ENCODE measurements at regions not wholly inside any gene's neighbourhood (a gene's known extent, or its start where the extent isn't known, plus 50 kb on each side); places are given as distances from the start of the nearest gene placed in this dataset.

- TF ChIP-seq CTCF (conservative IDR thresholded peaks at IDR 0.05; ENCODE audit: low read depth, low read length) = no peak
- no peak for DNase-seq (ENCODE audit: low read depth)
- no peak overlapping the region for H3K4me3 ChIP-seq (ENCODE audit: low read depth, low read length)
These were observed 74.5 kb downstream of the DACT2 start for GRCh38 chr6:168244961-168245551.

DNA sequence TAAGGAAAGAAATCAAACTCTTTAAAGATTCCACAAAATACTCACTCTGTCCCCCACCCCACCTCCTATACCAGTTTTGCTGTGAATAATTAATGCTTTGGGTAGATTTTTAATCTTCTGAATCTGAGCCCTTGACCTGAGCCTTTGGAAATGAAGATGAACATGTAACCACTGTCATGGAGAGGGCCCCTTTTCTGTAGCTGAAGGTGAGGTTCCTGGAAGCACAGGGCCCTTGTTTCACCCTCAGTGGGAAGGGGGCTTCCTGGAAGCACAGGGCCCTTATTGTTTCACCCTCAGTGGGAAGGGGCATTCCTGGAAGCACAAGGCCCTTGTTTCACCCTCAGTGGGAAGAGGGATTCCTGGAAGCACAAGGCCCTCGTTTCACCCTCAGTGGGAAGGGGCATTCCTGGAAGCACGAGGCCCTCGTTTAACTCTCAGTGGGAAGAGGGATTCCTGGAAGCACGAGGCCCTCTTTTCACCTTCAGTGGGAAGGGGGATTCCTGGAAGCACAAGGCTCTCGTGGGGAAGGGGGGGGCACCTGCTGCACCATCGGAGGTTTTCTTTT, 75.7 kb downstream of the DACT2 start:
- H3K4me3 ChIP-seq (ENCODE audit: low read depth, low read length) = no peak overlapping the region
- TF ChIP-seq CTCF (conservative IDR thresholded peaks at IDR 0.05; ENCODE audit: low read depth, low read length) = no peak
- DNase-seq (ENCODE audit: low read depth) = no peak

GRCh38 chr6:168242940-168243225, 76.7 kb downstream of the DACT2 start:
- TF ChIP-seq CTCF (conservative IDR thresholded peaks at IDR 0.05; ENCODE audit: low read depth, low read length) = no peak
- no peak overlapping the region for H3K4me3 ChIP-seq (ENCODE audit: low read depth, low read length)
- no peak for DNase-seq (ENCODE audit: low read depth)

- no peak overlapping the region for H3K4me3 ChIP-seq (ENCODE audit: low read depth, low read length)
- TF ChIP-seq CTCF (conservative IDR thresholded peaks at IDR 0.05; ENCODE audit: low read depth, low read length) = no peak
- no peak for DNase-seq (ENCODE audit: low read depth)
These were observed 77.3 kb downstream of the DACT2 start for GRCh38 chr6:168242111-168242939.

- no peak for TF ChIP-seq CTCF (conservative IDR thresholded peaks at IDR 0.05; ENCODE audit: low read depth, low read length)
- DNase-seq (ENCODE audit: low read depth) = no peak
- no peak overlapping the region for H3K4me3 ChIP-seq (ENCODE audit: low read depth, low read length)
These were observed 79.4 kb downstream of the DACT2 start for GRCh38 chr6:168240160-168240559.

- DNase-seq (ENCODE audit: low read depth) = peak; percentile 29
- H3K4me3 ChIP-seq (ENCODE audit: low read depth, low read length) = no peak overlapping the region
- TF ChIP-seq CTCF (conservative IDR thresholded peaks at IDR 0.05; ENCODE audit: low read depth, low read length) = no peak
These were observed 80.4 kb downstream of the DACT2 start for GRCh38 chr6:168239044-168239773.
